ENCODE measurements at regions not wholly inside any gene's neighbourhood (a gene's known extent, or its start where the extent isn't known, plus 50 kb on each side); places are given as distances from the start of the nearest gene placed in this dataset.

DNA sequence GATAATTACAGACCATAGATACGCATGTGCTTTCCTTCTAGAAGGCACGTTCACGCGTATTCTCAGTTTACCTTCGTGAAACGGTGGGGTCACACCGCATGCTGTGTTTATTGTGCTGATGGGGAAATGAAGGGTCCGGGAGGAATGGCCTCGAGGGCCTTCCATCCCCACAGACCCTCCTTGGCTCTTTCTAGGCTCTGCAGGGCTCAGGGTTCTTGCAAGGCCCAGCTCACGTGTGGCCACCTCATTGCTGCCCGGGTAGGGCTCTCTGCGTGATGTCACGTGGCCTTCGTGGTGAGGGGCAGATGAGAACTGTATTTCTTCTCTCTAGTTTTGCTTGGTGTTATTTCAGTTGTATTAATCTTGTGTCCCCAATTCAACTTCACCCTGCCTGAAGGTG lies 133.5 kb upstream of the ALKAL2 start:
- WGBS (ENCODE audit: insufficient coverage, low coverage, low lambda C conversion rate, missing lambda C conversion rate) = 86% methylated on average over 10 of the region's 14 CpGs
- Histone ChIP-seq H3K4me3 (no peak overlapping the region), H3K27me3 (no peaks in the 10 kb centered on the region), H3K36me3 (no peaks in the 10 kb centered on the region), H3K4me1 (no peaks in the 10 kb centered on the region), H3K9me3 (no peaks in the 10 kb centered on the region), H3K27ac (no peak overlapping the region)
- intact Hi-C loops (cut with DNase I) = no loop called here
- DNase-seq (no peak), ATAC-seq (no peak)
- no peak for TF ChIP-seq POLR2A (IDR thresholded peaks at IDR 0.05)
- TF ChIP-seq, protein P1, sequence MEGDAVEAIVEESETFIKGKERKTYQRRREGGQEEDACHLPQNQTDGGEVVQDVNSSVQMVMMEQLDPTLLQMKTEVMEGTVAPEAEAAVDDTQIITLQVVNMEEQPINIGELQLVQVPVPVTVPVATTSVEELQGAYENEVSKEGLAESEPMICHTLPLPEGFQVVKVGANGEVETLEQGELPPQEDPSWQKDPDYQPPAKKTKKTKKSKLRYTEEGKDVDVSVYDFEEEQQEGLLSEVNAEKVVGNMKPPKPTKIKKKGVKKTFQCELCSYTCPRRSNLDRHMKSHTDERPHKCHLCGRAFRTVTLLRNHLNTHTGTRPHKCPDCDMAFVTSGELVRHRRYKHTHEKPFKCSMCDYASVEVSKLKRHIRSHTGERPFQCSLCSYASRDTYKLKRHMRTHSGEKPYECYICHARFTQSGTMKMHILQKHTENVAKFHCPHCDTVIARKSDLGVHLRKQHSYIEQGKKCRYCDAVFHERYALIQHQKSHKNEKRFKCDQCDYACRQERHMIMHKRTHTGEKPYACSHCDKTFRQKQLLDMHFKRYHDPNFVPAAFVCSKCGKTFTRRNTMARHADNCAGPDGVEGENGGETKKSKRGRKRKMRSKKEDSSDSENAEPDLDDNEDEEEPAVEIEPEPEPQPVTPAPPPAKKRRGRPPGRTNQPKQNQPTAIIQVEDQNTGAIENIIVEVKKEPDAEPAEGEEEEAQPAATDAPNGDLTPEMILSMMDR (IDR thresholded peaks at IDR 0.05) = no peak

DNA sequence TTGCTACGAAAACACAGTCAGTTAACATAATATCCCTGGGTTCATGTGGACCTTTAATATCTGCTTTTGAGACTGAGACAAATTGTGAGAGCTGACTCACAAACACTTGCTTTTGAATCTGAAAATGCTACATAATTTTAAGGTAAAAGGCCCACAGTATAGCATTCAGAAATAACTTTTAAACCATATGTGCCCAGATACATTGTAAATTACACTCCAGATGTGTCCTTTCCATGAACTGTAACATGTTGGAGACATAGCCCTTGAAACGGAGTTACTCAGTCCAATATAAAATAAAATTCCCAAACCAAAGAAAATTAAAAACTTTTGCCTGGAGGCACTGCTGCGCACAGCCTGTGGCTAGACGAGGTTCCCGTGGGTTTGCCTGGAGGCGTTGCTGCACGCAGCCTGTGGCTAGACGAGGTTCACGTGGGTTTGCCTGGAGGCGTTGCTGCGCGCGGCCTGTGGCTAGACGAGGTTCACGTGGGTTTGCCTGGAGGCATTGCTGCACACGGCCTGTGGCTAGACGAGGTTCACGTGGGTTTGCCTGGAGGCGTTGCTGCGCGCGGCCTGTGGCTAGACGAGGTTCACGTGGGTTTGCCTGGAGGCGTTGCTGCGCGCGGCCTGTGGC lies 131.9 kb upstream of the ALKAL2 start:
- DNase-seq (no peak), ATAC-seq (no peak)
- intact Hi-C loops (cut with DNase I) = no loop called here
- H3K9me3 ChIP-seq = no peaks in the 10 kb centered on the region
- H3K4me1 ChIP-seq = no peaks in the 10 kb centered on the region
- no peaks in the 10 kb centered on the region for H3K27me3 ChIP-seq
- no peaks in the 10 kb centered on the region for H3K36me3 ChIP-seq
- no peak overlapping the region for H3K4me3 ChIP-seq
- WGBS (ENCODE audit: insufficient coverage, low coverage, low lambda C conversion rate, missing lambda C conversion rate) = 56% methylated on average over 6 of the region's 28 CpGs
- TF ChIP-seq POLR2A (IDR thresholded peaks at IDR 0.05) = no peak
- TF ChIP-seq, protein P1 (IDR thresholded peaks at IDR 0.05) = no peak
- no peak overlapping the region for H3K27ac ChIP-seq

DNA sequence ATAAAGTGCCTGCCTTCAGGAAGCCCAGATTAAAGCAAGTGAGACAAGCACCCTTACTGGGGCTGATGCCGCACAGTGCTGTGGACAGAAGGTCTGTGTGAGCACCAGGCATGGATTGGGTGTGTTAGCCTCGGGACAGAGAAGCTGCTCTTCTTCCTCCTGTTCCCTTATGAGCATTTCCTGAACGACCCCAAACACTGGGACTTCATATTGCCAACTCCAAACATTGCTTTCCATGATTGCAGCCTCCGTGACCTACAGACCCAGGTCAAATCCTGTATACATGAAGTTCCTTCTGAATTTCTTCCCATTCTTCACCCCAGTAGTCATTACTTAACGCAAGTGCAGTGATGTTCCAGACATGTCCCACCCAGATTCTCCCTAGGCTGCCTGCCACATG lies 129.8 kb upstream of the ALKAL2 start:
- Histone ChIP-seq H3K4me3 (no peak overlapping the region), H3K36me3 (no peaks in the 10 kb centered on the region), H3K9me3 (no peaks in the 10 kb centered on the region), H3K27me3 (no peaks in the 10 kb centered on the region), H3K27ac (no peak overlapping the region), H3K4me1 (no peaks in the 10 kb centered on the region)
- TF ChIP-seq, protein P1 (IDR thresholded peaks at IDR 0.05) = no peak
- TF ChIP-seq POLR2A (IDR thresholded peaks at IDR 0.05) = no peak
- WGBS (ENCODE audit: insufficient coverage, low coverage, low lambda C conversion rate, missing lambda C conversion rate) = 44% methylated on average over 5 of the region's 5 CpGs
- intact Hi-C loops (cut with DNase I) = no loop called here
- DNase-seq (no peak), ATAC-seq (no peak)

DNA sequence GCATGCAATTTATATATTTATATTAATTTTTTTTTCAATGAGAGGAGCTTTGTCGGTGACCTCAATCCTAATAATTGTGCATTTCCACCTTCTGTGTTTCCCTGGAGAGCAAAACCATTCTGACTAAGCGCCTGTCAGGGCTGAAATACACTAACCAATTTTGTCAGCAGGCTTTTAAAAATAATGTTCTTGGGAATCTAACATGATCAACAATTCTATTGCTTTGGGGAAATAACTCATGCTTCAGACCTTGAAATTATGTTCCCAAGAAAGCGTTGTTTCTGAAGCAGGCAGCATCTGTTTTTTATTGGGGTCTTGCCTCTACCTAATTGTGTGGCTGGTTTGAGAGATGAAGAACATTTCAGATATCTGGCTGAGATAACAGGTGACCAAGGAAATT lies 129.1 kb upstream of the ALKAL2 start:
- Histone ChIP-seq H3K36me3 (no peaks in the 10 kb centered on the region), H3K4me1 (no peaks in the 10 kb centered on the region), H3K27me3 (no peaks in the 10 kb centered on the region), H3K4me3 (no peak overlapping the region), H3K9me3 (no peaks in the 10 kb centered on the region), H3K27ac (no peak overlapping the region)
- TF ChIP-seq, protein P1 (IDR thresholded peaks at IDR 0.05) = no peak
- TF ChIP-seq POLR2A (IDR thresholded peaks at IDR 0.05) = no peak
- no peak for ATAC-seq
- WGBS (ENCODE audit: insufficient coverage, low coverage, low lambda C conversion rate, missing lambda C conversion rate) = 72% methylated on average over 3 of the region's 3 CpGs
- intact Hi-C loops (cut with DNase I) = no loop called here
- no peak for DNase-seq
